HK-2 (cell line): ENCODE measurements at regions not wholly inside any gene's neighbourhood (a gene's known extent, or its start where the extent isn't known, plus 50 kb on each side); places are given as distances from the start of the nearest gene placed in this dataset.
"Not testable (repeated sequence)": the region's sequence is repeated elsewhere in the genome, so short reads cannot be mapped to it uniquely, and the experiment has no call there.

Source experiments
- DNase-seq: peaks from one replicate; pipeline ENCODE4 v3.0.0-alpha.2; 2018; ENCODE audit not compliant: unreplicated experiment

DNA sequence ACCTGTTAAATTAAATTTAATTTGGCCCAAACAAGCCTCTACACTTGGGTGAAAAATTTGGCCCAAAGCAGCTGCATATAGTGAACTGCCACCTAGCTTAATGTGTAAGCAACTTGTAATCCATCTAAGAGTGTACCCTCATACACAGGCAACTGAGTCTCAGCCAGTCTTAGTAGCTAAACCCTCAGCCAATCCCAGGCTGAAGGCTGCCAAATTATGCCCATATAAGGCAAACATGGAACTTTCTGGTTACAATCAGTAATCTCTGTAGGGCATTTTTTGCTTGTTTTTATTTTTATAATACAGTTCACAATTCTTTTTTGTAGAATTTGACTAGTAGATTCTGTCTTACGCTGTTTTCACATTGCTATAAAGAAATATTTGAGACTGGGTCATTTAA is 958.7 kb downstream of the FSCB start:
- DNase-seq = no peak

DNA sequence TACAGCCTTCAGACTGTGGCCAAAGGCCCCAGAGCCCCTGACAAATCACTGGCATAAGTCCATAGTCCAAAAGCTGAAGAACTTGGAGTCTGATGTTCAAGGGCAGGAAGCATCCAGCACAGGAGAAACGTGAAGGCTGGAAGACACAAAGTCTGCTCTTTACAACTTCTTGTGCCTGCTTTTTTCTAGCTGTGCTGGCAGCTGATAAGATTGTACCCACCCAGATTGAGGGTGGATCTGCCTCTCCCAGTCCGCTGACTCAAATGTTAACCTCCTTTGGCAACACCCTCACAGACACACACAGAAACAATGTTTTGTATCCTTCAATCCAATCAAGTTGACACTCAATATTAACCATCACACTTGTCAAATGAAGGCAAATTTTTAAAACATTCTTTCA is 959.5 kb downstream of the FSCB start:
- DNase-seq = not testable (repeated sequence)

DNA sequence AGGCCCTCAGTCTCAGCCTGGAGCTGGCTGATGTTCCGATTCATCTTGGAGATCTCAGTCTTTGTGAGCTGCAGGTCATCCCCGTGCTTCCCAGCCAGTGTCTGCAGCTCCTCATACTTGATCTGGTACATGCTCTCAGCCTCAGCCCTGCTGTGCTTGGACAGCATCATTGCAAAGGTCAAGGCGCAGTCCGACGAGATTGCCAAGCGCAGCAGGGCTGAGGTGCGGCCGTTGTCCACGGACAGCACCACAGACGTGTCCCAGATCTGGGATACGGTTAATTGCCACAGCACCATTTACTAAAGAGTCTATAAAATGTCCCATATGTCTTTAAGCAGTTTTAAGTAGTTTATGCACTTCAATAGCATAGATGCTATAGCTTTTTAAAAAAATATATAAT is 965.7 kb downstream of the FSCB start:
- DNase-seq = no peak

DNA sequence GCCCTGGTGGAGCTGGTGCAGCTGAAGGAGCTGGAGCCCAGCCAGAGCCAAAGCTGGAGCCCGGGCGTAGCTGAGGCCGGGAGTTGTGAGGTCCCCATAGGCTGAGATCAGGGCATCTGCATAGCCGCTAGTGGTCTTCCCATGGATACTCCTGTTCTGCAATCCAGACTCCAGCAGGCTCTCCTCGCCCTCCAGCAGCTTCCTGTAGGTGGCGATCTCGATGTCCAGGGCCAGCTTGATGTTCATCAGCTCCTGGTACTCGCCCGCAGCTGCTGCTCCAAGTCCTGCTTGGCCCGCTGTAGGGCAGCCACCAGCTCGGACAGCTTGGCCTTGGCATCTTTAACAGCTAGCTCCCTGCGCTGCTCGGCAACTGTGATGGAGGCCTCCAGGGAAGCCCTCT is 966.1 kb downstream of the FSCB start:
- no peak for DNase-seq

DNA sequence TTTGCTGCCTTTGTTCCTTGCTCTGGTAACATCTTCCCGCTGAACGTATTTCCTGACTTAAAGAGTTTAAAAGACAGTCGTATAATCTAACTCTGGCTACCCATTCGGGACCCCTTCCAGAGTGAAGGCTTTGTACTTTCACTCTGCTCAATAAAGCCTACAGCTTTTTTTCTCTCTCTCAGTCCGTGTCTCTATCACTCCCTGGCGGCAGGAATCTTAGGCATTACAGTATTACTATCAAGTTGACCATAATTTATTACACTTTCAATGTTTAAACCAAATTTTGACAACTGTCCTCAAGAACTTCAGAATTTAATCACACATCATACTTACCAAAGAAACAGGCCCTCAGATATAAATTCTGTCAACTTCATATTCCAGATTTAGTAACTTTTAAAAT is 967.9 kb downstream of the FSCB start:
- no peak for DNase-seq

DNA sequence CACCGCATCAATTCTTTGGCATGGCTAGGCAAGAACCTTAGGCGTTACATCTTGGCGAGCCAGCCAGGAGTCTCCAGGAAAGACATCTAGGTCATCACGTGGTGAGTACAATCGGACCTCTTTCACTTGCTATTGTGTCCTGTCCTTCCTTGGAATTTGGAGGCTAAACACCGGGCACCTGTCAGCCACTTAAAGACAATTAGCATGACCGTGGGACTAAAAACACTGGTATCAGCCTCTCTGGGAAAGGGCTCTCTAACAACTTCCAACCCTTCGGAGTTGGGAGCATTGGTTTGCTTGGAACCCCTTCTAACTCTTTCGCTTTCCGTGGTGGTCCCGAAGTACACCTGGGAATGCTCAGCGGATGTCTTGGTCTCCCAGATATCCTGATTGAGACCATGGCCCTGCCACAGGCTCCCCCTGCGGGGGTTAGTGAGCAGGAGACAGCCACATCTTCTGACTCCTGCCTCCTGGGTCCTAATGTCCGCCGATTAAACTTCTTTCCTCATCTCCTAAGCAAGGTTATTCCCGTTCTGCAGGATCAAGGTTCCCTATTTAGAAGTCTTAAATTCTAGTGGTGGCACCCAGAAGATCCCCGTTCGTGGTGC is 971.7 kb downstream of the FSCB start:
- DNase-seq = no peak

DNA sequence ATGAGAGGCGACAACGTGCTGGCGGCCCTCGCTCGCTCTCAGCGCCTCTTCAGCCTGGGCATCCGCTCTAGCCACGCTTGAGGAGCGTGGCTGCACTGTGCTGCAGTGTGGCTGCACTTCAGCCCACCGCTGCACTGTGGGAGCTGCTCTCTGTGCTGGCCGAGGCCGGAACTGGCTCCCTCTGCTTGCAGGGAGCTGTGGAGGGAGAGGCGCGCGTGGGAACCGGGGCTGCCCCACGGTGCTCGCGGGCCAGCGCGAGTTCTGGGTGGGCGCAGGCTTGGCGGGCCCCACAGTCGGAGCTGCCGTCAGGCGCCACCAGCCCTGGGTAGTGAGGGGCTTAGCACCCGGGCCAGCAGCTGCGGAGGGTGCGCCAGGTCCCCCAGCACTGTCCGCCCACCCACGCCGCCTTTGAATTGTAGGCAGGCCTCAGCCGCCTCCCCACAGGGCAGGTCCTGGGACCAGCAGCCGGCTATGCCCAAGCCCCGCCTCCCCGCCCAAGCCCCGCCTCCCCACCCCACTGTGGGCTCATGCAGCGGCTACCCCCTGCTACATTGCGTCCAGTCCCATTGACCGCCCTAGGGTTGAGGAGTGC is 974.2 kb downstream of the FSCB start:
- DNase-seq = no peak

DNA sequence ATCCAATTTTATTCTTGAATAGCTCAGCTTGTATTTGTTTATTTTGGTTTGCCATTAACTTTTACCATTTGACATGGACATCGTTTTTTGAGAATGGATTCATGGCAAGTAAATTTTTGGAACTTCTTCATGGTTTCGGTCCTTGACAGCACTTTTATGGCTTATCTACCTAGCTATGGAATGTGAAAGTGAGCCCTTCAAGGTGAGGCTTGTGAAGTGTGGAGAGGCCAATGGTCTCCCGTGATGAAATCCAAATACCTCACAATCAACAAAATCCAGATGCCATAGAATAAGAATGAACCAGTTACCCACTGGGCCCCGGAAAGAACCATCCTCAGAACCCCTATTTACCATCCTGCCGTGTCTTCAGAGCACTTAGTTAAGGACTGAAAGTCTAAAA is 978.8 kb downstream of the FSCB start:
- DNase-seq = no peak

DNA sequence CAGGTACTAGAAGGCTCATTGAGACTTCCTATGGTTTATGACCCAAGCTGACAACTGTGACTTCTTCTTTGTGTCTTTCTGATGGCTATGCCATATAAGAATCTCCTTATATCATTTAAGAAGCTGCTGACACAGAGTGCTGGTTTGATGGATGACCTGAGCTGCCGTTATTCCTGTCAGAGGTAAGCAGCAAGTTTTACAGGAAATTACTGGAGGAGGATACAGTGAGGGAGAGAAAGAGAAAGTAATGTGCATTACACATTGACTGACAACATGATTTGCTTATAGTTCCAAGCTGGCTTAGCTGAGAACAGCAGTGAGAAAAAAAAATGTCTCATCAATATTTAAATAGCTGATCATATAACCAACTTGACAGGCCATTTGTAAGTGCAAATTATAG is 981.4 kb downstream of the FSCB start:
- DNase-seq = no peak

DNA sequence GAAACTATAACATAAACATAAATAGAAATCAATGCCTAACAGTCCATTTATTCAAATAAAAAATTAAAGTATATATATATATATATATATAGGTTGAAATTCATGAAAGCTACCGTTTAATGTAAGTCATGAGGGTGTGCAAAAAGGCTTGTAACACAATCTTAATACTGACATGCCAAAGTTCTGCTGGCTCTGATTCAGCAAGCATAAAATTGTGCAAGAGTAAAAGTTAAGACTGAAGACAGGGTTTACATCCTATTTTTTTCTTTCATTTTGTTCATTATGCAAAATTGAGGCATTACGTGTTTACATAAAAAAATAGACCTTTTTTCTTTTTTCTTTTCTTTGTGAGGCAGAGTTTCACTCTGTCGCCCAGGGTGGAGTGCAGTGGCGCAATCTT is 984.2 kb downstream of the FSCB start:
- DNase-seq = no peak

DNA sequence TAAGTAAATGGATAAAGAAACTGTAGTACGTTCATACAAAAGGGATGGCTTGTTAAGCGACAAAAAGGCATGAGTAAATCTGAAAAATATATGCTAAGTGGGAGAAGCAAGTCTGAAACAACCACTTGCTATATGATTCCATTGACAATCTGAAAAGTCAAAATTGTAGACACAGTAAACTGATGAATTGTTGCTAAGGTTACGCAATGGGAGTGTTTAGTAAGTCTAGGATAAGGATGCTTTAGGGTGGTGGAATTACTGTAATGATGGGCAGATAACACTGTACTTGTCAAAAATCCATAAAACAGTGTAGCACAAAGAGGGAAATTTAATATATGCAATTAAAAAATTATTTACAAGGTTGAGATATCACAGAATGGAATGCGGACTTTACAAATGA is 984.9 kb downstream of the FSCB start:
- DNase-seq = no peak

DNA sequence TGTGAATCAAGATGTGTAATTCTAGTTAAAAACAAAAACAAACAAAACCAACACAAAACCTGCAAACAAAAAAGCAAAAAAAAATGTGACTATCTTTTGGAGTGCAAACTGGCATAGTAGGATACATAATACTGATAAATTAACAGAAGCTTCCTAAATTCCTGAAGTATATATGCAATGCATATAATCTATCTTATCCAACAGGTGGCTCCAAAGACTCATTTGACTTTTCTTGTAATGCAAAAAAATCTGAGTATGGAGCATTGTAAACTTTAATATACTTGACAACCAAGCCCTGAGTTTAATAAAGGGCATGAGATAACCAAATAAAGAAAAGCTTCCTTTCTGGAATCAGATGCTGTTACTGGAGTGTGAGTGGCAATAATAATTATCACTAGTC is 1003.6 kb downstream of the FSCB start:
- no peak for DNase-seq

DNA sequence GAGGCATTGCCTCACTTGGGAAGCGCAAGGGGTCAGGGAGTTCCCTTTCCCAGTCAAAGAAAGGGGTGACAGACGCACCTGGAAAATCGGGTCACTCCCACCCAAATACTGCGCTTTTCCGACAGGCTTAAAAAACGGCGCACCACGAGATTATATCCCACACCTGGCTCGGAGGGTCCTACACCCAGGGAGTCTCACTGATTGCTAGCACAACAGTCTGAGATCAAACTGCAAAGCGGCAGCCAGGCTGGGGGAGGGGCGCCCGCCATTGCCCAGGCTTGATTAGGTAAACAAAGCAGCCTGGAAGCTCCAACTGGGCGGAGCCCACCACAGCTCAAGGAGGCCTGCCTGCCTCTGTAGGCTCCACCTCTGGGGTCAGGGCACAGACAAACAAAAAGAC is 1014.7 kb downstream of the FSCB start:
- not testable (repeated sequence) for DNase-seq

DNA sequence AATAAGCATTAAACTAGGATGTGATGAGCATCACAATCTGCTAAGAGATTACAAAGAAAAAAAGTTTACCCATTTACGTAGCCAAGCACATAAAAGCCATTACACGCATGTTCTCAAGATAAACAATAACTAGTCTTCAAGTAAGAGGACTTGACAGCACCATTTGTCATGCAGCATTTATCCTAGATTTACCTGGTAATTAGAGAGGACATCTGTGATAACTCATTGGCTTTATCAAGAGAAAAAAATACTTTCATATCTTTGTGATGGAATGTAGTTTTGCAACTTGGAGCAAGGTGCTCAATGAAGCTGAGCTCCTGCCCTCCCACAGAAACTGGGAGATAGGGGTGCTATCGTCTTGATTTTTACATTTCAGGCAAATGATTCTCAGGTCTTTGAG is 1023.7 kb downstream of the FSCB start:
- DNase-seq = no peak

DNA sequence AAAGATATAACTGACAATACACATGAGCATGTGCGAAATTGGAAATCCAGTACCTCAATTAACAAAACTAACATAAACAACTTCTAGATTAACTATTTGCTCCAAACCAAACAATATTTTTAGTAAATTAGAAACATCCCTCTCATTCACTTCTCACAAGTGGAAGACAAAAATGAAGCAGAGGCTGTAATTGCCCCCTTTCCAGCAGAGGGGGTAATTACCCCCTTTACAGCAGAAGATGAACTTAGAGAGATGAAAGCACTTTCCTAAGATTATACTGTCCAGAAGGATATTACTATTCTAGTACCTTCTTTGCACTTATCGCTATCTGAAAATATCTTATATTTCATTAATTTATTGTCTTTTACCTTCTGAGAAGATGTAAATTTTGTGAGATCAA is 1025.2 kb downstream of the FSCB start:
- no peak for DNase-seq

DNA sequence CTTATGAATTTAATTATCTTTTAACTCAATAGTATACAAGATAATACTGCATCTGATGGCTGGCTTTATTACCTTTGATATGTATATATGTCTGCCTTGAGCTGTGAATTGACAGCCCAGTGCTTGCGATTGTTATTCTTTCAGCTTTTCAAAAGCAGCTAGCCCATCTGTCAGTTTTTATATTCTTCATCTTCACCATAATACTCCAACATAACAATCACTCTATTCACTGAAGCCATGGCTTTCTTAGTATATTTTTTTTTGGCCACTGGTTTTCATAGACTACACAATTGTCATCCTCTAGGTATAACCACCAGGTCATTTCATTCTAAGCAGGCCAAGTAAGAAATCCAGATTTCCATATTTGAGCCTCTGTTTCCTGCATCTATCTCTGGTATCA is 1026.1 kb downstream of the FSCB start:
- DNase-seq = no peak

DNA sequence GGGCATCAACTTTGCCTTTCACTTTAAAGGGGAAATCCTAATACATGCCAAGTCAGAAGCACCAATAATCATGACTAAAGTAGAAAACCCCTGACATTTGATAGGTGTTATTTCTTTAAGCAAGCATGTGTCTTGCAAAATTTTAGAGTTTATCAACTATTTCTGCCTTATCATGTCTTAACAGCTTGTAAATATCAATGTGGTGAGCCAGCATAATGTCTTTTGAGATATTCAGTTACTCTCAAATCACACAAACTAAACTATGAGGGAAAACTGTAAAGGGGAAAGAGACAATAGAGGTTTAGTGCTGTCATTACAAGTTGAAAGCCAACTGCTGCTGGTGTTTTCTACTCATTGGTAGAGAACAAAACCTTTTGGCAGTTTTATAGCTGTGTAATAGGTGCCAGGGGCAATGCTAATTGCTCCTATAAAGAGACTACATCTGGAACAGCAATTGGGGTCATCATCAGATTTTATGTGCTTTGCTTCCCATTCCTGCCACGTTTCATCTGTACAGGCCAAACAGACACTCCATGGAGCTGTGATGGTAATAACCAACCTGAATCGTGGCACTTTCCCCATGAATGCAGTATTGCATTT is 1027.4 kb downstream of the FSCB start:
- DNase-seq = no peak

DNA sequence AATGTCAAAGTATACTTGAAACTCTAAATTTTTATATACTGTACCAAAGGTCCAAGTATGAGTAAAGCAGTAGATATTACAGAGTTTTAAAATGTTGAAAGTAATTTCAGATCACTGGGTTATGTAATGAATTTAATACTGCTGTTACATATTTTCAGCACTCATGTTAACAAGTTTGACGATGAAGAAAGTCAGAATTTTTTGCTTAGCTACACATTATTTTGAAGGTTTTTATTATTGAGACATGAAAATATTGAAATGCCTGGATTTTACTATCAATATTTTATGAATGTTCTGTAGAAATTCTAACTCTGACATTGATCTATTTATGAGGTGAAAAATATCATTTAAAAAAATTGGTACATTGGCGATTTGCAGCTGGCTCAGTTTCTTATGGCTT is 1030.3 kb downstream of the FSCB start:
- DNase-seq = no peak

DNA sequence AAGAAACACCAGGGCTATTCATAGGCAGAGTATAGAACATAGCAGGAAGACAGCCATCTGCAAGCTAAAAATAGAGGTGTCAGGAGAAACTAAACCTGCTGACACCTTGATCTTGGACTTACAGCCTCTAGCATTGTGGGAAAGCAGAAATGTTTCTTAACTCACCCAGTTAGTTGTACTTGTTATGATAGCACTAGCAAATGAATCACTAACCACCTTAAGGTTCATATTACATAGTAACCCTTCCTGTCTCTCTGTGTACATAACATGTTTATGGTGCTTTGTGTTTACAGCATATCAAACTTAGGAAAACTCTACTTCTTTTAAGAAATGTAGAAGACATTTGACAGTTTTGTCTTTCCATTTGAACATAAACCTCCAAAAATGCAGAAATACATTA is 1031.3 kb downstream of the FSCB start:
- no peak for DNase-seq

DNA sequence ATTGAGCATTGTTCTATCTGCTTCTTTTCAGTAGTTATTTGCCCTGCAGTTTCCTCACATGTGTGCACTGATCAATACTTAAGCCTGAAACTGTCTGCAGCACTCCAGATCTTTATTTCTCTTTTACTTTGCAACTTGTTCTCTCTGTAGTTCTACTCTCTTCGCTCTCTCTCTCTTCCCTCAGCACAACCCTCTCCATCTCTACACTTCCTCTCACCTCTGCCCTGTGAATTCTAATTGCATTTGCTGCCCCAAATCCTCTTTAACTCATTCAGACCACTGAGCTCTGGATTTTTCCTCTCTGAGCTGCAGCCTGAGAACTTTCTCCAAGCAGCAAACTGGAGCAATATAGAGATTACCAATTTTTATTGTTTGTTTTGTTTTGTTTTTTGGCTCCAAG is 1035.5 kb downstream of the FSCB start:
- DNase-seq = no peak

DNA sequence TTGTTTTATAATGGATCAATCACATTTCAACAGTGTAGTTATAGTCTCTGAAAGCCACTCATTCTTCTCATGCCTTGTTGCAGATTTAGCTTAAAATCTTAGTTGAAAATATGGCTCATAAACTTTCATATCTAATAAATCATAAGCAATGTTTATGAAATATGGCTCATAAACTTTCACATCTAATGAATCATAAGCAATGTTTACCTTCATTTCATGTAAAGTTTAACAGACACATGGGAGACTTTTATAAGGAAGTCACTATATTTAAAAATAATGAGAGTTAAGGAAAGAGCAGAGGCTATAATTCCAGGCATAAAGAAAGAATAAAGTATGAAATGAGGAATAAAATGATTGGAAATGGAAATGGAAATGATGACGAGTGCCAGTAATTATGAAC is 1042.1 kb downstream of the FSCB start:
- DNase-seq = no peak

DNA sequence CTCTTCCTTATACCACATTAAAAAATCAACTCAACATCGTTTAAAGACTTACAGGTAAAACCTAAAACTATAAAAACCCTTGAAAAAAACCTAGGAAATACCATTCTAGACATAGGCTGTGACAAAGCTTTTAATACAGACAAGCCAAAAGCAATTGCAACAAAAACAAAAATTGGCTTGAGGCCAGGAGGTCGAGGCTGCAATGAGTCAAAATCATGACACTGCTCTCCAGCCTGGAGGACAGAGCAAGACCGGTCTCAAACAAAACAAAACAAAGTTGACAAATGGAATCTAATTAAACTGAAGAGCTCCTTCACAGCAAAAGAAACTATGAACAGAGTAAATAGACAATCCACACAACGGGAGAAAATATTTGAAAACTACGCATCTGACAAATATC is 1057.8 kb downstream of the FSCB start:
- DNase-seq = no peak

DNA sequence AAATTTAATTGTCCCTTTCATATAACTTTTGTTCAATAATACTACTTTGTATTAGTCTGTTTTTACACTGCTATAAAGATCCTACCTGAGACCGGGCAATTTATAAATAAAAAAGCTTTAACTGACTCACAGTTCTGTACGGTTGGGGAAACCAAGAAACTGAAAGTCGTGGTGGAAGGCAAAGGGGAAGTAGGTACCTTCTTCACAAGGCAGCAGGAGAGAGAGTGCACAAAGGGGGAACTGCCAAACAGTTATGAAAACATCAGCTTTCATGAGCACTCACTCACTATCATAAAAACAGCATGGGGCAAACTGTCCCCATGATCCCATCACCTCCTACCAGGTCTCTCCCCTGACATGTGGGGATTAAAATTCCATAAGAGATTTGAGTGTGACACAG is 1069.0 kb downstream of the FSCB start:
- no peak for DNase-seq

DNA sequence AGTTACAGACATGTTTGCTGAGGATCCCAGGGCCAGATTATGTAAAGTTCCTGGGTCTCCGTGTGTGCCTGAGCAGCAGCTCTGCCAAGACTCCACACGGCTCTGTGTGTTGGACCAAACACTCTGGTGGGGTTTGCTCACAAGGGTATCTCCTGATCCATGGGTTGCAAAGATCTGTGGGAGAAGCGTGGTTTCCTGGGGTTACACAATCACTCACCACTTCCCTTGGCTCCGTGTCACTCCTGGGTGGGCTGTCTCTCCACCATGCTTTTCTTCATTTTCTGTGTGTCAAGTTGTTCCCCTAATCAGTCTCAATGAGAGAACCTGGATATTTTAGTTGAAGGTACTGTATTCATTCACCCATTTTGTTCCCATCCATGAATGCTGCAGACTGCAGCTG is 1088.8 kb downstream of the FSCB start:
- DNase-seq = no peak
